Inferior parietal cortex (tissue), 1 donor: ENCODE measurements at regions not wholly inside any gene's neighbourhood (a gene's known extent, or its start where the extent isn't known, plus 50 kb on each side); places are given as distances from the start of the nearest gene placed in this dataset.
"Not testable (repeated sequence)": the region's sequence is repeated elsewhere in the genome, so short reads cannot be mapped to it uniquely, and the experiment has no call there.

Experiments
- DNase-seq: peaks from one replicate; pipeline ENCODE4 v3.0.0-alpha.2; 2016; ENCODE audit errors: extremely low spot score

- no peak for DNase-seq
Observed at GRCh38 chr6:74287932-74288331, 591.9 kb downstream of the CD109 start.

GRCh38 chr6:74287441-74287840 lies 591.4 kb downstream of the CD109 start:
- no peak for DNase-seq

- DNase-seq: no peak
Observed at GRCh38 chr6:74284284-74284683, 588.3 kb downstream of the CD109 start.

GRCh38 chr6:74283532-74283931 lies 587.5 kb downstream of the CD109 start:
- no peak for DNase-seq

- no peak for DNase-seq
Observed at GRCh38 chr6:74282143-74282689, 586.2 kb downstream of the CD109 start.

- DNase-seq: no peak
Observed at GRCh38 chr6:74280130-74280692, 584.2 kb downstream of the CD109 start.

- DNase-seq: no peak
Observed at GRCh38 chr6:74277777-74278186, 581.8 kb downstream of the CD109 start.

- no peak for DNase-seq
Observed at GRCh38 chr6:74273541-74273940, 577.5 kb downstream of the CD109 start.

GRCh38 chr6:74269600-74269858 lies 573.5 kb downstream of the CD109 start:
- DNase-seq: no peak

- DNase-seq: no peak
Observed at GRCh38 chr6:74268815-74269599, 573.0 kb downstream of the CD109 start.

GRCh38 chr6:74259981-74260380 lies 564.0 kb downstream of the CD109 start:
- DNase-seq: no peak

- no peak for DNase-seq
Observed at GRCh38 chr6:74256781-74257180, 560.8 kb downstream of the CD109 start.

- DNase-seq: no peak
Observed at GRCh38 chr6:74256381-74256780, 560.4 kb downstream of the CD109 start.

- not testable (repeated sequence) for DNase-seq
Observed at GRCh38 chr6:74255007-74255406, 559.0 kb downstream of the CD109 start.

- not testable (repeated sequence) for DNase-seq
Observed at GRCh38 chr6:74254147-74254546, 558.1 kb downstream of the CD109 start.

- no peak for DNase-seq
Observed at GRCh38 chr6:74253261-74253660, 557.3 kb downstream of the CD109 start.

- DNase-seq: no peak
Observed at GRCh38 chr6:74250161-74250818, 554.3 kb downstream of the CD109 start.

- DNase-seq: no peak
Observed at GRCh38 chr6:74249658-74250057, 553.7 kb downstream of the CD109 start.

GRCh38 chr6:74248966-74249365 lies 553.0 kb downstream of the CD109 start:
- no peak for DNase-seq

GRCh38 chr6:74222768-74223333 lies 526.8 kb downstream of the CD109 start:
- DNase-seq: no peak

GRCh38 chr6:74213995-74214394 lies 518.0 kb downstream of the CD109 start:
- no peak for DNase-seq

GRCh38 chr6:74208239-74208638 lies 512.2 kb downstream of the CD109 start:
- no peak for DNase-seq
